Inflammatory macrophage (primary cell): ENCODE measurements at regions not wholly inside any gene's neighbourhood (a gene's known extent, or its start where the extent isn't known, plus 50 kb on each side); places are given as distances from the start of the nearest gene placed in this dataset.

Experiments used
- DNase-seq, 2 donors: peaks; one replicate each; pipeline ENCODE4 v3.0.0-alpha.2; 2020 to 2022

DNA sequence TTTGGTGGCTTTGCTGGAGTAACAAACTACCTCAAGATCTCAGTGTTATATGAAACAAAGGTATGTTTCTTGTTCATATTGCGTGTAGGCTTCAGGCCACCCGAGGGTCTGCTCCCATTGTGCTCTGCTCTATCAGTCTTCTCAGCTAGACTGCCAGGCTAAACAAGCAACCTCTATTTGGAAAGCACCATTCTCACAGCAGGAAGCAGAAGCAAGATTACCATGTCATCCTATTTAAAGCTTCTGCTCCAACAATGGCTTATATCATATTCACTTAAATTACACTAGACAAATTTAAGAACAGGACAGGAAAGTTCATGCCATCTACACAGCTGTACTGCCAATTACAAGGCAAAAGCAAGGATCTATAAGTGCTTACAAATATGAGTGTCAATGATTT lies 385.8 kb downstream of the PPARGC1A start:
- no peak for DNase-seq

DNA sequence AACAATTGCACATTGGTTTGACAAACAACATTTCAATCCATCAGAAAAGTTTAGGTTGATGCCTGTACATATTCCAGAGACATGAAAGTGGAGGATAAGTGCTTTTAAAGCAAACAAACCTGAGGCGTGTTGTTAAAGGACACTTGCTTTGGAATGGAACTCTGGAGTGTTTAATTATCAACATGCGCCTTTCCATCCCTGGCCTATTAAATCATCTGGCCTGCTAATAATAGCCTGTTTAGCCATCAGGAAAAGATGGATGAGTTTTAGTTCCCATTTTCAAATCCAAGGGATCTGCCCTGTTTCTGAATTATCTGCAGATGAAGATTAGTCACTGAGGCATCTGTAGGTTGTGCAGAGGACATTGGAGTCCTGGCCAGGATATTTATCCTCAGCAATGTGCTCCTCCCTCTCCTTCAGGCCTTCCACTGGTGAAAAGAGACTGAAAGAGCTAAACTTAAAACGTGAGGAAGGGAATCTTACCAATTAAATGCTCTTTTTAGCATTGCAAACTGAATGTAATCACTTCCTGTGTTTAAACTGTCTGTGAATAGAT lies 388.9 kb downstream of the PPARGC1A start:
- DNase-seq: no peak

DNA sequence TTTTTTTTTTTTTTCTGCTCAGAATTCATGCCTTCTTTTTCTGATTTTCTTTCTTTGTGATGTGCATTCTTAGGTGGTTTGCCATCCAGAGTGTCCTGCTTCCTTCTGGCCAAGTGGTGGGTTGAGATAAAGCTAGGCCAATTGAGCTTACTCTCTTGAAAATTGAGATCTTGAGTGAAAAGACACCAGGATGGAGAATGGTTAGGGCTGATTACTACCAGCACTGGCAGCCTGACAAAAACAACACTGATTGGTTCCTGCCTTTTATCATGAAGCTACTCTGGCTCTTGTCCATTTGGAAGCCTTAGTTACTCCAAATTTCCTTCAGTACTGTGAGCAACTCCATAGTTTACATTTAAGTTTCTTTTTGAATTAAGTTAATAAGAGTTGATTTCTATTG lies 404.0 kb downstream of the PPARGC1A start:
- no peak for DNase-seq

DNA sequence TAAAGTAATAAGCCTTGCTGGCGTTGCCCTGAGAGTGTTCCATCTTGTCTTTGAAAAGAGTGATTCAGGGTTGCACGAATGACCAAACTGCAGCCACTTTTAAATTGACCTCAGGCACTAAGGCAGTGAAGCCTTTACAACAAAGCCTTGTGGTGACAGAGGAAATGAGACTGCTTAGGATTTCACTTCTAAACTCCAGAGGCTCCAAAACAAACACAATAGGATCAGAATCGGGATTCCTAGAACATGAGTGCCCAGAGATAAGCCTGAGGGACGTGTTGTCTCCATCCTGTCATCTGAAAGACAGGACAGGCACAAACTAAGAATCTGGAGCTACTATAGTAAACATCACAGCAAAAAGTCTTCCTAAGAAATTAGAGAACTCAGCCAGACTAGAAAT lies 405.2 kb downstream of the PPARGC1A start:
- no peak for DNase-seq

DNA sequence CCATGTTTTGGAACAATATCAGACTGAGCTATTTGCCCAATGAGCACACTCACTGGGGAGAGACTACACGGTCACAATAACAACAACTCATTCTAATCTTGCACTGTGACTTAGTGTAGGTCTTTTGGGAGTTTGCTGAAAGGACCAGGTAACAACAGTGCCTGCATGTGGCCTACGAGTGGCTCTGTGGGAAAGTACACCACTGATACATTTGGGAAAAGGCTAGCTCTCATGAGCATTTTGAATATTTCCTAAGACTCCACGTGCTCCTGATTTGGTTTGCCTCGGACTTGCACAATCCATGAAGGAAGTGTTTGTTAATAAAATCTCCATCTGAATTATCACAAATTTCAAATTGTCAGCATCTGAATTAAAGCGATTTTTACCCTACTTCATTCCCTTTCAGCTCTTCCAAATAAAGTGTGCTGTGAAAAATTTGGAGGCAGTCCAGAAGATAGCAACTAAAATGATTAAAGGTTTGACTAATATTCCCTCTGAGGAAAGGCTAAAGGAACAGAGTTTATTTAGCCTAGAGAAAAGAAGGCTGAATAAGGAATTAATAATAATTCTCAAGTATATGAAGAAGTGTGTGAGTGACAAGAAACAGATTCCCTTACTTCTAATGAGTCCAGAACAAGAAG lies 406.4 kb downstream of the PPARGC1A start:
- no peak for DNase-seq

DNA sequence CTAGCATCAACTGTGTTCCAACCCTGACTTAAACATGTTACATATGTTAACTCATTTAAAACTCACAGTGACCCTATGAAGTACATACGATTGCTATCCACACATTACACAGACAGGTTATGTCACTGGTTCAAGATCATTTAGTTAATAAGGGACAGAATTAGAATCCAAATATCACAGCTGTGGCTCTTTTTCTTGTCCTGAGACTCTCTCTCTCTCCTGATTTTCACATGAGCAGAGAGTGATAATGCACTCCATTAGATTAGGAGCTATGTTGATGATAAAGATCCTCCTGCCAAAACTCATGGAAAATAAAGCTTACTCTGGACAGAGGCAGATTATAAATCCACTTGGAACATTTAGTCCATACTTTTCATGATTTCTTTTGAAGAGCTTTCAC lies 408.3 kb downstream of the PPARGC1A start:
- no peak for DNase-seq

DNA sequence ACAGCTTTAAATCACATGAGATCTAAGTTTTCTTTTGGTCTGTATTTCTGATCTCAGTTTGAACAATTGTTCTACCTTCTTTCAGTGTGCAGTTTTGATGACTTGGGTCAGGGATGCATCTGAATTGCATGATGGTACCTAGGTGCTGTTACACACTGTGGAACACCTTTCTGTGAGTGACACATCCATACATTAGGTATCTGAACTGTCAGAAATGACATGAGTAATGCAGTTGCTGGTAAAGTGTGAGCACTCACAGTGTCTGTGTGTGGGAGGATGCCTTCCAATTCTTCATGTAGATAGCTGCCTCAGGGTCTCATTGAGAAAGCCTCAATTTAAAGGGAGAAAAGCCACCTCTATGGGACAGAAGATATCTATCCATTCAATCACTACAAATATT lies 411.9 kb downstream of the PPARGC1A start:
- no peak for DNase-seq

DNA sequence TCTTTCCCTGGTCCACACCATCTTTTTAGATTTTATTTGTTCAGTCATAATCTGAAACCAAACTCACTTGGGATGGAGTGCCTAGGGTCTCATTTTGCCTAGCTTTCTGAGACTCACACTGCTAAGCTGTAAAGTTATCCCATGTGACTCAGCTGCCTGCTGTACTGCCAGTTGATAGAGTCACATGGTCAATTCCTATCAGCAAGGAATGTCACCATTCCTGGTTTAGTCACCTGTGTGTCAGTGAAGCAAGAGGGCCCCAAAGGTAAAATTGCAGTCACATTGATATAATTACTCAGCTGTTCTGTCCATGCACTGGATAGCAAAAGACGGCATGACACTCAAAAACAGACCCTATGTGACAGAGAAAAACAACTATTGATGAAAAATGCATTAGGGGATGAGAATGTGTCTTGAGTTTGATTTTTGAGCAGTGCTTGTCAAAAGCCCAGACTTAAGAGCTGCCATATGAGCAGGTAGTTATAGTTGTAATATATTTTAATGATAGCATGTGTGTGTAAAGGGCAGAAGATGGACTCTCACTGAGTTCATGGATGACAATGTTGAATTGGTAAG lies 413.2 kb downstream of the PPARGC1A start:
- no peak for DNase-seq

DNA sequence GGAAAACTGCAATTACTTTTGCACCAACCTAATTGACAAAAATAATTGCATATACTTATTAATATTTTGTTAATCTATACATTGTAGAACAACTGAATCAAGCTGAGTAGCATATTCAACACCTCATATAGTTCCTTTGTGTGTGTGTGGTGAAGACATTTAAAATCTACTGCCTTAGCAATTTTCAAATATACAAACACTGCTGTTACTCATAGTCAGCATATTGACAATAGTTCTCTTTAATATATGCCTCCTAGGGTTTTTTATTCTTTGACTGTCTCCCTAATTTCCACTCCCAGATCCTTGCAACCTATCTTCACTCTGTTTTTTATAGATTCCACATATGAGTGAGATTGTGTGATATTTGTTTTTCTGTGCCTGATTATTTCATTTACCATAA lies 426.8 kb downstream of the PPARGC1A start:
- DNase-seq: no peak

DNA sequence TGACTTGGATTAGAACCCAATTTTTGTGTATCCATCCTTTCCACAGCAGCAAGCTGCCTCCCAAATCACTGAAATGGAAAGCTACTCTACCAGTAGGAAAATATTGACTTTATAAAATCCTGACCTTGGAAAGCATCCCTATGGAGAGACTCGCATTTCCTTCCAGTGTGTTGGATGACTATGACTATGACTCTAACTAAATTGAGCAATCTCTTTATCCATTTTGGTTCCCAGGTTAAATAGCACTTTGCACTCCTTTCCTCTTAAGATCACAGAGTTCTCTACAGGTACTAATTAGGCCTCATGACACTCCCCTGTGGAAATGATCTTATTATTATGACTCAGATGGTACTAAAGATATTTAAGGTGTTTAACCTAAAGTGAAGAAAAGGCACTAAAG lies 431.8 kb downstream of the PPARGC1A start:
- DNase-seq: no peak

DNA sequence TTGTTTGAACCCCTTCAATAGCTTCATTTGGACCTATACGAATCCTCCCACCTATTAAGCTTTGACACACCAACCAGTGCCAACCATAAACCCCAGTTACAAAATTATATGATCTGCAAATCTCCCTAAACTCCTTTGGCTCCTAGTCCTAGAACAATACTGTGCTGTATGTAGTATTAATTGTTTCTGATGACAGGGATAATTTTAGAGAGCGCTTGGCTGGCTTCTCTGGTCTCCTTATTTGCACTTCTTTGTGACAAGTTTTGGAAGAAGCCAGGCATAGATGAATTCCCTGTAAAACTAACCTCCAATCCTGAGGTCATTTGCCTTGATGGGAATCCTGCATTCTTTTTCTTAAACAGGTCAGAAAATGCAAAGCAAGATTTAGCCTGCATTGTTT lies 433.0 kb downstream of the PPARGC1A start:
- no peak for DNase-seq

DNA sequence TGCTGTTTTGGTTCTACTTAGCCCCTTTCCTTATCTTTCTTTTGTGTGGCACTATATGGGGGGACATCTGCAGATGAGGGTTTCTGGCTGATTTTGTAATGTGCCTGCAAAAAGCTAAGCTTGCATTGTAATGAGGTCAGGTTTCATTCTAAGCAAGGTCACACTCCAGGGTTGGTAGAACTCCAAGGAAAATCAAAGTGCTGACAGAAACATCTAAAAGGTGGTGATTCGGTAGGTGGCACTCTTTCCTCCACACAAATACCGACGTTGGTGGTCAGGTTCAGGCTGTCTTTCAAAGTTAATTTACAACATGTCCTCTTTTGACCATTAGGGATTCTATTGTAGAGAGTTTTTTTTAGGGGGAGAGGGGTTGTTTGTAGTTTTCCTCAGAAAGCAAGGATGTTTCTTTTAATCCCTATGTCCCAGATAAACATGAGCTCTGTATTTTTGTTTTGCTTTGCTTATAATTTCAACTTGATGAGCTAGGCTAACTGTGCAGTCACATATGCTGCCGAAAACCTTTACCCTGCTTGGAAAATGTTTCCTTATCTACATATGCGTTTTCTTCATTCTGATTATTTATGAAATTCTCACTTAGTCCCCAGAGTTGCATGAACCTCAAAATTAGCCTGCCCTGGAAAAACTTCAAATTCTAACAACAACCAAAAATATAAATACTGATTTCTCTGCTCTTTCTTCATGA lies 434.2 kb downstream of the PPARGC1A start:
- no peak for DNase-seq

DNA sequence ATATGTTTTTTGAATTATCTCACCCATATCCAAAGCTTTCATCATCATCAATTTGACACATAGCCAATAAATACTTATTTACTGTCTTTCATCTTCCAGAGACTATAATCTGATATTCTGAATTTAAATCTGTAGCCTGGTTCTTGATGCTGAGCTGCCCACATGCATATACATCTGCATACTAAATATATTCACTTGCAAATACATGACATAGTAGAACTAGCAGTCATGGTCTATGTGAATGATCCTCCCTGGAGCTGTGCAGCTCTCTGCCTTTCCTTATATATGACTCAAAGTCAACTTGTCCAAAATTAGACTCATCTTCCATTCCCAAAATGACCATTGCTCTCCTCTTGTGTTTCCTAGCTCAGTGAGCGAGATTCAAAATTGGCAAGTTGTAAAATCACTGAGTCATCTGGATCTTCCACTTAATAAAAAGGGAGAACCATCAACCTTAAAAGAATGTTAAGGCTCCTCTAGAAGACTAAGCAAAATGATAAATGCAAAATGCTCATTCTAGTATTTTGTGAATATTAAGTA lies 448.2 kb downstream of the PPARGC1A start:
- DNase-seq: no peak

DNA sequence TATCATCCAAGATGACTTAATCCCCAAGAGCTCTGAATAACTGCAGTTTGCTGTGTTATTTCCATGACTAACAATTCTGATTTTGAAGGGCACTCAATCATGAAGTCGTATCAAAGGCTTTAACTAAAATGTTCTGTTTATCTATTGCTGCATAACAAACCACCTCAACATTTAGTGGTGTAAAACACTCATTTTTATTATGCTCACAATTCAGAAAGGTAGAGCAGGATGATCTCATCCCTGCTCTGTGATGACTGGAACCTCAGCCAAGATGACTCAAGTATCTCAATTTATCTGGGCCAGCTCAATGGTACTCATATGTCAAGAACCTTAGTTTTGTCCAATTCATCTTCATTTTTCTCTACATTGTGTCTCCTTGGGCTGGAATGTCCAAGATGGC lies 451.1 kb downstream of the PPARGC1A start:
- DNase-seq: no peak

DNA sequence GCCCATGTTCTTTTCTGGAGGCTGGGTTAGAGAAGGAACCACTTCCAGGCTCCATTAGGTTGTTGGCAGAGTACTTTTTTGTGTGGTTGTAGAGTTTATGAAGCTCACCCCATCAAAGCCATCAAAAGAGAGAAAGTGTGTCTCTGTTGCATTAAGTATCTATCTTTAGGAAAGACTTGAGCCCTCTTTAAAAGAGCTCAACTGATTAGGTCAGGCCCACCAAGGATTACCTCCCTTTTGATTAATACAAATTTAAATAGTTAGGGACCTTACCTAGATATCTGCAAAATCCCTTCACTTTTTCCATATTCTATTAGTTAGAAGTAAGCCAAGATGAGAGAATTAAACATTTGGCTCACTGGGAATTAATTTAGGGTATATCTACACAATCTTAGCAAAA lies 460.4 kb downstream of the PPARGC1A start:
- DNase-seq: no peak

DNA sequence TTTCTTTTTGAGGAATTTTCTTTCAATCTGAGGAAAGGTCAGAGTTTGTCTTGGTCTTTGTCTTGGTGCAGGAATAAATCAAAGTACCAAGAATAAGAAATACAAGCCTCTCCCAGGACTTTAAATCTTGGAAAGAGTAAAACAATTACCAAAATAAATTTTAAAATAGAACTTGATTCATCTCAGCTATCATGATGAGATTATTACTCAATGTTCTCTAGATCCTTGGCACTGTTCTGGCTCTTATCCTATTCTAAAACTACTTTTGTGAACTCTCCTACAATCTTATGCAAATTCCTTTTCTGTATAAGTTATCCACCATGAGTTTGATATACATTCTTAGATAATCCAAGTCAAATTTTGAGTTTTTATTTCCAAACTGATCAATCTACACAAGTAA lies 464.3 kb downstream of the PPARGC1A start:
- DNase-seq: no peak

DNA sequence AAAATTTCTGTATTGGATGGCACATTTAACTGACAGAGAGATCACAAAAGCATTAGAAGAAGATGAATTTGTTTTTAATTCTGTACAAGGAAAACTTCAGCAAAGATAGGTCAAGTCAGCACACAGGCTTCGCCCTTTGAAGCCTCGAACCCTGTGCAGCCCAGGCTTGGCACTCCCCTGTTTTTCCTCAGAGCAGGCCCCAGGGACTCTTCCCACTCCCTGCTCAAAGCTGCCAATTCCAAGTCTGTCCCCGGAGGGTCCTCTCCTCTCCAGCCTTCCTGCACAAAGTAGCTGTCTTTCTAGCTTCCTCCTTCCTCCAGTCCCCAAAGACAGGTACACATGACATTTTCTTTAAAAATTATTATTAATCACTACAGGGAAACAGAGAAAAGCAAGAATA lies 466.3 kb downstream of the PPARGC1A start:
- no peak for DNase-seq

DNA sequence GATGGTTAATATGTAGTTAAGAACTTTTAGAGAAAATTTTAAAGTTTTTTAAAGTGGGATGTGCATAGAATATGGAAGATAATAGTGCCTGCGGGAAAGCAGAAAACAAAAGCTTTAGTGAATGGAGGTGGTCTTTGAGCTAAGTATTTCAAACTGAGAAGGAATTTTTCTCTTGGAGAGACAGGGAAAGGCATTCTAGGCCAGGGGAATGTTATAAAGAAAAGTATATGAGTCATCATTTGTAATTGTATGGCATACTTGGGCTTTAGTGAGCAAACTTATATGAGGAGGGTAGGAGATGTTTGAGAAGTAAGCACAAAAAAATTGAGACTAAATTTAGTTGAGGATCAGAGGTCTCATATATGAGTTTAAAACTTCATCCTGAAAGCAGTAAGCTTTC lies 467.0 kb downstream of the PPARGC1A start:
- DNase-seq: no peak

DNA sequence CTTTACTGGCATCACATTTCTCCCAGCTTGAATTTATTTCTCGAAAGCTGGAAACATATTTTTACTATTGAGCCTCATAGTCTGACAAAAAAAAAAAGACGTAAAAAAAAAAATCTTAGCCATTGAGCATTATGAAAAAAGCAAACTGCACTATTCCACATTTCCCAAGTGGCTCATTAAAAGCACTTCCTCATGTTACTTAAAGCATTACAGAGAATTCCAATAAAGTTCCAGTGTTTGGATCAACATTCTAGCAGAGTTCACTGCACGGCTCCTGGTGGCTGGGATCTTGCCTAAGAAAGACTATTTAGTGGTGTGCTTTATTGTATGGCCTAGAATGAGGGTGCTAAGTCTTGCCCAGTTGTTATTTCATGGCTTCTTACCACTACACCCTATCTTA lies 476.2 kb downstream of the PPARGC1A start:
- DNase-seq: no peak

DNA sequence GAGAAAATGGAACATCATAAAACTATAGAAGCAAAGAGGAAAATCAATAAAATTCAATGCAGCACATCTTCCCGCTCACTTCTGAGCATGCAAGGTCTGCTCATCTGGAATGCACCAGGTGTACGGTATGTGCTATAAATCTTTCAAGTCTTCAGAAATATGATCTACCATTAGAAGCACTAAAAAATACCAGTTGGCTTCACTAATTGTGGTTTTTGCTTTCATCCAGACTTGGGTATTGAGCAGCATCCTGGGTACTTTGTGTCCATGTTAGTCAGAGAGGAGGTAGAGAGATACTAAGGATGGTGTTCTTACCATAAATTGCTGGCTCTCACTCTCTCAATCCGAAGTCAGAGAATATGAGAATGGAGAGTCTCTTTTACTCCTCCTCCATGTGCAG lies 477.1 kb downstream of the PPARGC1A start:
- DNase-seq: no peak

DNA sequence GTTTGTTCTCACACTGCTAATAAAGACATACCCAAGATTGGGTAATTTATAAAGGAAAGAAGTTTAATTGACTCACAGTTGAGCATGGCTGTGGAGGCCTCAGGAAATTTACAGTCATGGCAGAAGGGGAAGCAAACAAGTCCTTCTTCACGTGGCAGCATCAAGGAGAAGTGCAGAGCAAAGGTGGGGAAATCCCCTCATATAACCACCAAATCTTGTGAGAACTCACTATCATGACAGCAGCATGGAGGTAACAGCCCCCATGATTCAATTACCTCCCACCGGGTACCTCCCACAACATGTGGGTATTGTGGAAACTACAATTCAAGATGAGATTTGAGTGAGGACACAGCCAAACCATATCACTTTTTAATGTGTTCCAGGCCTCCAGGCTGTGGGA lies 480.9 kb downstream of the PPARGC1A start:
- peak; percentile 32 to 33 for DNase-seq

DNA sequence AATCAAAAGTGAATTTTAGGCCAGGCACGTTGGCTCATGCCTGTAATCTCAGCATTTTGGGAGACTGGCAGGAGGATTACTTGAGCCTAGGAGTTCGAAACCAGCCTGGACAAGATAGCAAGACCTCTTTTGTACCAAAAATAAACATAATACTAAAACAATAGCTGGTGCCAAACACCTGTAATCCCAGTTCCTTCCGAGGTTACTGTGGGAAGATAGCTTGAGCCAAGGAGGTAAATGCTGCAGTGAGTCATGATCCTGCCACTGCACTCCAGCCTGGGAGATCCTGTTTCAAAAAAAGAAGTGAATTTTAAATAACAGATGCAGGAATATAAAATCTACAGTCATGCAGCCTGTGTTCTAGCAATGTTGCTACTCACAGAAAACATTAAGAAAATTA lies 488.3 kb downstream of the PPARGC1A start:
- no peak for DNase-seq

DNA sequence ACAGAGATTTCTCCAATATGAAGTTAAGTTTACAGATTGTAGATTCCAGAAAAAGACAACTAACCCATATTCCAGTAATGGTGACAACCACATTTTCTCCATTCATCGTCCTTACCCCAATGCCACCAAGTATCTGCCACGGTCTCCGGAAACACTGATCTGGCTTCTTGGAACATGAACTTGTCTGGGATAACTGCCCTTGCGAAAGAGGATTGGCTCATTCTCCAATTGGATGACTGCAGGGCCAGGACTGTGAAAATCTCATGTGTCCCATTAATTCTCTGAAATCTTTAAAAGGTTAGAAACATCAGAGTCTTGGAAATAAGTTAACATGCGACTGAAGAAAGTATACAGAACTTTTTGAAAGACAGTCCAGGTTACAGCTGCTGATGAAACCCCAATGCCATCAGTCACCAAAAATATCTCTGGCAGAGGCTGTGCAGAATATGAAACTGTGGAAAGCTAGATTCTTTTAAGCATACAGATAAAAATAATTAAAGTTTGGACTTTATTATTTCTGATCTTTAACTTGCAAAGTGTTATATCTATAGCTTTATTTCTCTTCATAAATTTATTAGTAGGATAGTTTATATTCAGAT lies 496.9 kb downstream of the PPARGC1A start:
- DNase-seq: no peak
